ENCODE measurements at regions not wholly inside any gene's neighbourhood (a gene's known extent, or its start where the extent isn't known, plus 50 kb on each side); places are given as distances from the start of the nearest gene placed in this dataset.

- Mint-ChIP-seq H3K4me1 (peaks cover 15 to 17% of the 10 kb centered on the region in 2 experiments), H3K27me3 (ENCODE audit: low read depth) (no peaks in the 10 kb centered on the region), H3K36me3 (ENCODE audit: insufficient read depth in 1 of 3, low read depth in 3 of 3) (no peaks in the 10 kb centered on the region; a peak in 1 of 7 replicates), H3K9me3 (no peaks in the 10 kb centered on the region; a peak in 1 of 5 replicates), H3K4me3 (no peak overlapping the region), H3K27ac (no peak overlapping the region)
- no peak overlapping the region for H3K4me2 ChIP-seq (ENCODE audit: insufficient read depth, insufficient read length, low read length)
- no peak overlapping the region for H4K91ac ChIP-seq (ENCODE audit: insufficient read length, low read depth, low read length)
- no peak overlapping the region for H3K56ac ChIP-seq (ENCODE audit: insufficient read length, low read depth, low read length)
- H2AK5ac ChIP-seq (ENCODE audit: insufficient read length, low read length) = no peak overlapping the region
- no peak overlapping the region for H2BK120ac ChIP-seq (ENCODE audit: low read depth, low read length, poor library complexity, severe bottlenecking)
- no peak overlapping the region for H2BK5ac ChIP-seq (ENCODE audit: insufficient read length, low read length)
- H3K27ac ChIP-seq (ENCODE audit: insufficient read length, low read depth, low read length) = no peak overlapping the region
- H3K18ac ChIP-seq (ENCODE audit: insufficient read length, low read depth, low read length) = no peak overlapping the region
- no peaks in the 10 kb centered on the region for H3K79me2 ChIP-seq (ENCODE audit: insufficient read depth, low read length)
- H3K23me2 ChIP-seq (ENCODE audit: insufficient read length, low read depth, low read length, poor library complexity, severe bottlenecking) = no peaks in the 10 kb centered on the region
- no peak for DNase-seq
- no peak overlapping the region for H2AFZ ChIP-seq (ENCODE audit: low read length)
- H3K14ac ChIP-seq (ENCODE audit: insufficient read depth, low read length) = no peak overlapping the region
- H3K79me1 ChIP-seq (ENCODE audit: insufficient read depth, low read depth, low read length, poor library complexity, severe bottlenecking) = no peaks in the 10 kb centered on the region
- H3T11ph ChIP-seq (ENCODE audit: low read length) = no peak overlapping the region
- no peak overlapping the region for H4K8ac ChIP-seq (replicated peaks; ENCODE audit: insufficient read length, low read depth, low read length)
- no peaks in the 10 kb centered on the region for H3K27me3 ChIP-seq (ENCODE audit: insufficient read depth, low read length)
- TF ChIP-seq, protein P1, sequence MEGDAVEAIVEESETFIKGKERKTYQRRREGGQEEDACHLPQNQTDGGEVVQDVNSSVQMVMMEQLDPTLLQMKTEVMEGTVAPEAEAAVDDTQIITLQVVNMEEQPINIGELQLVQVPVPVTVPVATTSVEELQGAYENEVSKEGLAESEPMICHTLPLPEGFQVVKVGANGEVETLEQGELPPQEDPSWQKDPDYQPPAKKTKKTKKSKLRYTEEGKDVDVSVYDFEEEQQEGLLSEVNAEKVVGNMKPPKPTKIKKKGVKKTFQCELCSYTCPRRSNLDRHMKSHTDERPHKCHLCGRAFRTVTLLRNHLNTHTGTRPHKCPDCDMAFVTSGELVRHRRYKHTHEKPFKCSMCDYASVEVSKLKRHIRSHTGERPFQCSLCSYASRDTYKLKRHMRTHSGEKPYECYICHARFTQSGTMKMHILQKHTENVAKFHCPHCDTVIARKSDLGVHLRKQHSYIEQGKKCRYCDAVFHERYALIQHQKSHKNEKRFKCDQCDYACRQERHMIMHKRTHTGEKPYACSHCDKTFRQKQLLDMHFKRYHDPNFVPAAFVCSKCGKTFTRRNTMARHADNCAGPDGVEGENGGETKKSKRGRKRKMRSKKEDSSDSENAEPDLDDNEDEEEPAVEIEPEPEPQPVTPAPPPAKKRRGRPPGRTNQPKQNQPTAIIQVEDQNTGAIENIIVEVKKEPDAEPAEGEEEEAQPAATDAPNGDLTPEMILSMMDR (conservative IDR thresholded peaks at IDR 0.05) = no peak
- peaks cover 2% of the 10 kb centered on the region; the same call in 1 of the 2 replicates for H3K4me1 ChIP-seq (ENCODE audit: insufficient read depth, low read length)
- H2BK15ac ChIP-seq (ENCODE audit: low read depth, low read length) = no peak overlapping the region
- no peaks in the 10 kb centered on the region for H3K9me3 ChIP-seq (ENCODE audit: control insufficient read depth, low read depth, low read length)
- WGBS (ENCODE audit: extremely low coverage, insufficient read length, low lambda C conversion rate) = no CpG with 5 or more reads among the region's 3 CpGs
- no peak overlapping the region for H3K23ac ChIP-seq (ENCODE audit: insufficient read length, low read depth, low read length)
- no peak overlapping the region for H3K9ac ChIP-seq (ENCODE audit: extremely low read depth, insufficient read length, low read length)
- H3K4ac ChIP-seq (ENCODE audit: low read depth, low read length) = no peak overlapping the region
- no peak overlapping the region for H2BK12ac ChIP-seq (ENCODE audit: insufficient read length, low read depth, low read length)
- no peak overlapping the region for H2BK20ac ChIP-seq (ENCODE audit: low read depth, low read length, poor library complexity, severe bottlenecking)
- no peak overlapping the region for H4K5ac ChIP-seq (ENCODE audit: insufficient read length, low read depth, low read length)
- H4K20me1 ChIP-seq (ENCODE audit: control insufficient read depth, insufficient read depth, insufficient read length) = no peaks in the 10 kb centered on the region
Observed at GRCh38 chr12:127628645-127629044, 638.3 kb upstream of the TMEM132C start.

All from H9 (cell line).